ENCODE measurements at regions not wholly inside any gene's neighbourhood (a gene's known extent, or its start where the extent isn't known, plus 50 kb on each side); places are given as distances from the start of the nearest gene placed in this dataset.
"Not testable (repeated sequence)": the region's sequence is repeated elsewhere in the genome, so short reads cannot be mapped to it uniquely, and the experiment has no call there.

DNA sequence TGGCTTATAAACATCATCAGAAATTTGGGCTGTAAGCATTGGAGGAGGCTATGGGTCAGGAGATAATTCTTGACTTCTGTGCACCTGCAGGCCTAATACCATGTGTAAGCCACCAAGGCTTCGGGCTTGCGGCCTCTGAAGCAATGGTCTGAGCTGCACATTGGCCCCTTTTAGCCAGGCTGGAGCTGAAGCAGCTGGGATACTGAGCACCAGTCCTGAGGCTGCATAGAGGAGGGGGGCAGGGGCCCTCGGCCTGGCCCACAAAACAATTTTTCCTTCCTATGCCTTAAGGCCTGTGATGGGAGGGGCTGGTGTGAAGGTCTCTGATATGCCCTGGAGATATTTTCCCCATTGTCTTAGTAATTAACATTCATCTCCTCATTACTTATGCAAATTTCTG lies 373.0 kb upstream of the HTR2C start:
- no peak for DNase-seq (ENCODE audit: low read depth)
- no peak overlapping the region for H3K4me3 ChIP-seq (ENCODE audit: low read depth, low read length)
- TF ChIP-seq, protein P1, sequence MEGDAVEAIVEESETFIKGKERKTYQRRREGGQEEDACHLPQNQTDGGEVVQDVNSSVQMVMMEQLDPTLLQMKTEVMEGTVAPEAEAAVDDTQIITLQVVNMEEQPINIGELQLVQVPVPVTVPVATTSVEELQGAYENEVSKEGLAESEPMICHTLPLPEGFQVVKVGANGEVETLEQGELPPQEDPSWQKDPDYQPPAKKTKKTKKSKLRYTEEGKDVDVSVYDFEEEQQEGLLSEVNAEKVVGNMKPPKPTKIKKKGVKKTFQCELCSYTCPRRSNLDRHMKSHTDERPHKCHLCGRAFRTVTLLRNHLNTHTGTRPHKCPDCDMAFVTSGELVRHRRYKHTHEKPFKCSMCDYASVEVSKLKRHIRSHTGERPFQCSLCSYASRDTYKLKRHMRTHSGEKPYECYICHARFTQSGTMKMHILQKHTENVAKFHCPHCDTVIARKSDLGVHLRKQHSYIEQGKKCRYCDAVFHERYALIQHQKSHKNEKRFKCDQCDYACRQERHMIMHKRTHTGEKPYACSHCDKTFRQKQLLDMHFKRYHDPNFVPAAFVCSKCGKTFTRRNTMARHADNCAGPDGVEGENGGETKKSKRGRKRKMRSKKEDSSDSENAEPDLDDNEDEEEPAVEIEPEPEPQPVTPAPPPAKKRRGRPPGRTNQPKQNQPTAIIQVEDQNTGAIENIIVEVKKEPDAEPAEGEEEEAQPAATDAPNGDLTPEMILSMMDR (IDR thresholded peaks at IDR 0.05; ENCODE audit: insufficient read depth, low read length): no peak

DNA sequence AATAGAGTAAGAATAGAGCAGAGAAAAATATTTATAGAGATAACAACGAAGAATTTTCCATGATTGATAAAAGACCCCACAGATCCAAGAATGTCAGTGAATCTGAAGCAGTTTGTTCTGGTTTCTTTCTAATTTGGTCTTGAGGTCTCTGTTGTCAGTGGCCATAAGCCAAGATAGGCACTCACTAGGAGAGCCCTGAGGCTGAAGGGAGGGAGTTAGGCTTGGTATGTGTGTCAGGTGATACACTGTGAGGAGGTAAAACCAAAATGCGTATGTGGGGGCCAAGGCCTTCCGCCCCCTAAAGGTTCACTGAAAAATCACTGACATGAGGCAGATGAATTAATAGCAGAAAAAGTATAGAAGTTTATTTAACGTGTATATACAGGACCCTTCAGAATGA lies 382.3 kb upstream of the HTR2C start:
- TF ChIP-seq, protein P1 (IDR thresholded peaks at IDR 0.05; ENCODE audit: insufficient read depth, low read length): no peak
- no peak for DNase-seq (ENCODE audit: low read depth)
- H3K4me3 ChIP-seq (ENCODE audit: low read depth, low read length): no peak overlapping the region

DNA sequence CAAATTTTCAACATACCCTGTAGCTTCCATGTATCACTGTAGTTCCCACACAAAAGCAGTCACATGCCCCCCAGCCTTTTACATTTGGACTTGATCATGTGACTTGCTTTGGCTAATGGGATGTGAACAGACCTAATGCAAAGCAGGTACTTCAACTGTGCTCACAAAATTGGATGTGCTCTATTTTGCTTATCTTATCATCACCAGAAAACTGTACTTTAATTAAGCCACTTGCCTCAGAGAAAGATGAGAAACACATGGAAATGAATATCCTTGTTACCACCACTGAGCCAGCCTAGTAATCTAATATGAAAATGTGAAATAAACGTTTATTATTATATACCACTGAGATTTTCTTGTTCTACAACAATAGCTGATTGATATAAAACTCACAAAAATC lies 402.7 kb upstream of the HTR2C start:
- TF ChIP-seq, protein P1 (IDR thresholded peaks at IDR 0.05; ENCODE audit: insufficient read depth, low read length): no peak
- DNase-seq (ENCODE audit: low read depth): no peak
- H3K4me3 ChIP-seq (ENCODE audit: low read depth, low read length): no peak overlapping the region

DNA sequence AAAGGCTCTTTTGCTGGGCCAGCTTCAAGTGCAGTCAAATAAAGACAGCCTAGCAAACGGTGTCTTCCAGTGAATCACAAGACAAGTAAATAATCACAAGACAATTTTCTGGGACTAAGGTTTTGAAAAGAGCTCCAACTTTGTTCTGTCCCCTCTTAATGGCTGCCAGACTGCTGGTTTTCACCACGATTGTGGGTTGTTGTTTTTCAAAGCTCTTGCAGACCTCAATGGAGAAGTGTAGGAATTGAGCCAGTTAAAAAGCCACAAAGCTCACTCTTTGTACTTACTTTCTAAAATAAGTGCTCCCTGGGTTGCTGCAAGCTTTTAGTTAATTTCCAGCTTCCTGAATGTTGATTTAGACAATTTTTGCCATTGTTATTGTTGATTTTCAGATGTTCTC lies 405.8 kb upstream of the HTR2C start:
- H3K4me3 ChIP-seq (ENCODE audit: low read depth, low read length): no peak overlapping the region
- TF ChIP-seq, protein P1 (IDR thresholded peaks at IDR 0.05; ENCODE audit: insufficient read depth, low read length): no peak
- no peak for DNase-seq (ENCODE audit: low read depth)

DNA sequence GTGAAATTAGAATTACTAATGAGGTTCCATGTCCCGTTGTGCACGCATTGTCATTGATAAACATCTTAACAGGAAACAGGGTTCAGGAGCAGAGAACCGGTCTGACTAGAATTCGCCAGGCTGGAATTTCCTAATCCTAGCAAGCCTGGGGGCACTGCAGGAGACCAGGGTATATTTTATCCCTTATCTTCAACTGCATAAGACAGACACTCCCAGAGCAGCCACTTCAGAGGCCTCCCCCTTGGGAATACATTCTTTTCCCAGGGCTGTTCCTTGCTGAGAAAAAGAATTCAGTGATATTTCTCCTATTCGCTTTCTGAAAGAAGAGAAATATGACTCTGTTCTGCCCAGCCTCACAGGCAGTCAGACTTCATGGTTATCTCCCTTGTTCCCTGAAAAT lies 416.6 kb upstream of the HTR2C start:
- H3K4me3 ChIP-seq (ENCODE audit: low read depth, low read length); DNase-seq (ENCODE audit: low read depth): not testable (repeated sequence)

DNA sequence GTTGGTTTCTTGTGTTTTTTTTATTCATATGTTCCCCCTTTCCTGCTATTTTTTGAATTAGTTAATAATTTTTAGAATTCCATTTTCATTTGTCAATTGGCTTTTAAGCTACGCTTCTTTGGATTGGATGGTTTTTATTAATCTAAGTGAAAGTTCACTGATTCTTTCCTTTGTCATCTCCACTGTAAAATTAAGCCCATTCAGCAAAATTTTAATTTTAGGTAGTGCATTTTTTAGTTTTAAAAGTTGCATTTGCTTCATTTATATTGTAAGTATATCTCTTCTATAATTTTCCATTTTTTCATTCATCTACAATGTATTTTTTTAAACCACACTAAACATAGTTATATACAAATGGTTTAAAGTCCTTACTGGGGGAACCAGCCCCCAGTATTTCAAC lies 417.3 kb upstream of the HTR2C start:
- no peak overlapping the region for H3K4me3 ChIP-seq (ENCODE audit: low read depth, low read length)
- no peak for DNase-seq (ENCODE audit: low read depth)
- TF ChIP-seq, protein P1 (IDR thresholded peaks at IDR 0.05; ENCODE audit: insufficient read depth, low read length): no peak

DNA sequence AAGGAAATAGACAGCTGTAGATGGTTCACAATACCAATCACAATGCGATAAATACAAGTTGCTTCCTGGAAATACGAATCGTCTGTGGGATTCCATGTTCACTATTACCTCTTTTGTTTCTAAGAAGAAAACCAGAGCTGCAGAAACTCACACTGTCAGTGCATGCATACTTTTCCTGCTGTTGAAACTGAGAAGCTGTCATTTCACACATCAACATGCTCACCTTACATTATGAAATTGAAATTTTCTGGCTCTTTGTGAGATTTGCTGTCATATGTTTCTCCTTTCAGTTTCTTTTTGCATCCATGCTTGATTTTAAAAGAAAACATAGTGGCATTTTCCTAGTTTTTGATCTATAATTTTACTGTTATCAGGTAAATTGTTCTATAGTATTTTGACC lies 418.3 kb upstream of the HTR2C start:
- TF ChIP-seq, protein P1 (IDR thresholded peaks at IDR 0.05; ENCODE audit: insufficient read depth, low read length): no peak
- no peak overlapping the region for H3K4me3 ChIP-seq (ENCODE audit: low read depth, low read length)
- no peak for DNase-seq (ENCODE audit: low read depth)
